ENCODE measurements at regions not wholly inside any gene's neighbourhood (a gene's known extent, or its start where the extent isn't known, plus 50 kb on each side); places are given as distances from the start of the nearest gene placed in this dataset.

- Histone ChIP-seq H3K4me1 (no peaks in the 10 kb centered on the region), H3K27me3 (no peaks in the 10 kb centered on the region), H3K36me3 (no peaks in the 10 kb centered on the region), H3K4me3 (ENCODE audit: low read depth, low read length) (no peak overlapping the region), H3K9me3 (no peaks in the 10 kb centered on the region)
- TF ChIP-seq, protein P1, sequence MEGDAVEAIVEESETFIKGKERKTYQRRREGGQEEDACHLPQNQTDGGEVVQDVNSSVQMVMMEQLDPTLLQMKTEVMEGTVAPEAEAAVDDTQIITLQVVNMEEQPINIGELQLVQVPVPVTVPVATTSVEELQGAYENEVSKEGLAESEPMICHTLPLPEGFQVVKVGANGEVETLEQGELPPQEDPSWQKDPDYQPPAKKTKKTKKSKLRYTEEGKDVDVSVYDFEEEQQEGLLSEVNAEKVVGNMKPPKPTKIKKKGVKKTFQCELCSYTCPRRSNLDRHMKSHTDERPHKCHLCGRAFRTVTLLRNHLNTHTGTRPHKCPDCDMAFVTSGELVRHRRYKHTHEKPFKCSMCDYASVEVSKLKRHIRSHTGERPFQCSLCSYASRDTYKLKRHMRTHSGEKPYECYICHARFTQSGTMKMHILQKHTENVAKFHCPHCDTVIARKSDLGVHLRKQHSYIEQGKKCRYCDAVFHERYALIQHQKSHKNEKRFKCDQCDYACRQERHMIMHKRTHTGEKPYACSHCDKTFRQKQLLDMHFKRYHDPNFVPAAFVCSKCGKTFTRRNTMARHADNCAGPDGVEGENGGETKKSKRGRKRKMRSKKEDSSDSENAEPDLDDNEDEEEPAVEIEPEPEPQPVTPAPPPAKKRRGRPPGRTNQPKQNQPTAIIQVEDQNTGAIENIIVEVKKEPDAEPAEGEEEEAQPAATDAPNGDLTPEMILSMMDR (IDR thresholded peaks at IDR 0.05; ENCODE audit: low read depth, low read length), result no peak
- no peak for DNase-seq
These were observed 285.3 kb upstream of the NOX3 start for GRCh38 chr6:155740781-155741399.

DNA sequence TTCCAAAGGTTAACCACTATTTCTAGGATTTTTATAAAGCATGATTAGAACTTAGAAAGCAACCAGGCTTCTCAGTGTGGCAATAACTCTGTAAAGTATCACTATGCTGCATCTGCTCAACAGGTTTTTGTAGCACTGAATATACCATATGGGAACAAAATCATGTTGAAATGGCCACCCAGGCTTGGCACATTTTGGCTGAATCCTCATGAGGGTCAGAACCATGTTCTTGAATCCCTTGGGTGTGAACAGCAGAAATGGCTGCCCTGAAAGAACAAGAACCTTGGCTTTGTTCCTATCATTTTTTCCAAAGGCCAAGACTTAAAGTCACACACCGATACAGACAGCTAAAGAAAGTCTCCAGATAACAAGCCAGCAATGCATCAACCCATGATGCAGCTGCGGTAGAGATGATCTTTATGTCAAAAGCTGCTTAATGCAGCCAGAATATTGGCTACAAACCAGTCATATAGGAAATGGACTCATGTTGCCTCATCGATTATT is 283.0 kb upstream of the NOX3 start:
- Histone ChIP-seq H3K9me3 (no peaks in the 10 kb centered on the region), H3K36me3 (no peaks in the 10 kb centered on the region), H3K27me3 (no peaks in the 10 kb centered on the region), H3K4me1 (no peaks in the 10 kb centered on the region), H3K4me3 (ENCODE audit: low read depth, low read length) (no peak overlapping the region)
- DNase-seq, result no peak
- TF ChIP-seq, protein P1 (IDR thresholded peaks at IDR 0.05; ENCODE audit: low read depth, low read length), result no peak

GRCh38 chr6:155717374-155717773 is 261.7 kb upstream of the NOX3 start:
- H3K9me3 ChIP-seq, result no peaks in the 10 kb centered on the region
- no peak overlapping the region for H3K4me3 ChIP-seq (ENCODE audit: low read depth, low read length)
- no peaks in the 10 kb centered on the region for H3K27me3 ChIP-seq
- H3K4me1 ChIP-seq, result no peaks in the 10 kb centered on the region
- no peaks in the 10 kb centered on the region for H3K36me3 ChIP-seq
- TF ChIP-seq, protein P1 (IDR thresholded peaks at IDR 0.05; ENCODE audit: low read depth, low read length), result no peak
- no peak for DNase-seq

DNA sequence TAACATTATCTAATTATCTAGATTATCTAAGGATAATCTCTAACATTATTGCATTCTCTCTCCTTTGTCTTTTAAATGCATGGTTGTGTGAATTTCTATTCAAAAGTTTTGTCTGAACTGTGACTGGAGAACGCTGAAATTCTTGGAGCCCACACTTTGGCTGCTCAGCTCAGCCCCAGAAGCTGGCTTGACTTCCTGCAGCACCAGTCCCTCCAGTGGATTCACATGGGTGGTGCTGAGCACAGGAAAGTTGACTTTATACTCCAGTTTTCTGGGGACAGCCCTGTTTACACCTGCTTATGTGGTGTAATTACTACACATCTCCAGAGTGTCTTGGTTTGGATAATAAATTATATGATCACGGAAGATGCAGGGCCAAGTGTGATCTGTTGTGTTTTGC is 255.1 kb upstream of the NOX3 start:
- Histone ChIP-seq H3K36me3 (no peaks in the 10 kb centered on the region), H3K27me3 (no peaks in the 10 kb centered on the region), H3K9me3 (no peaks in the 10 kb centered on the region), H3K4me3 (ENCODE audit: low read depth, low read length) (no peak overlapping the region), H3K4me1 (no peaks in the 10 kb centered on the region)
- TF ChIP-seq, protein P1 (IDR thresholded peaks at IDR 0.05; ENCODE audit: low read depth, low read length), result no peak
- DNase-seq, result no peak

DNA sequence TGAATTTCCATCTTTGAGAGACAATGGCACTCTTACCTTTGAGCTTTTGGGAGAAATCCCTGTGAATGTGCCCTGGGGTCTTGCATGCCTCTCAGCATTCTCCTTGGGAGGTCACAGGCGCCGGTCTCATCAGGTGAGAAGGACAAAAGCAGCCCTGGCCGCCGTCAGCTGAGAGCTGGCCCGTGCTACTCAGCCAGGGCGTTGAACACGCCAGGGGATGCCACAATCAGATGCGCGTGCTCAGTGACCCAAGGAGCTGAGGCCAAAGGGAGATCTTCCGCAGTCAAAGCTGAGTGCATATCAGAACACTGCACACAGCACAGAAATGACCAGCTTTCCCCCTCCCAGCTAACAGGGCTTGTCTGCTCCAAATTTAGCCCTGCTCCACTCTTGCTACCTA is 253.6 kb upstream of the NOX3 start:
- DNase-seq, result no peak
- Histone ChIP-seq H3K27me3 (no peaks in the 10 kb centered on the region), H3K36me3 (no peaks in the 10 kb centered on the region), H3K4me1 (no peaks in the 10 kb centered on the region), H3K4me3 (ENCODE audit: low read depth, low read length) (no peak overlapping the region), H3K9me3 (no peaks in the 10 kb centered on the region)
- TF ChIP-seq, protein P1 (IDR thresholded peaks at IDR 0.05; ENCODE audit: low read depth, low read length), result no peak

- H3K4me3 ChIP-seq (ENCODE audit: low read depth, low read length), result no peak overlapping the region
- DNase-seq, result no peak
- no peaks in the 10 kb centered on the region for H3K27me3 ChIP-seq
- H3K4me1 ChIP-seq, result no peaks in the 10 kb centered on the region
- TF ChIP-seq, protein P1 (IDR thresholded peaks at IDR 0.05; ENCODE audit: low read depth, low read length), result no peak
- no peaks in the 10 kb centered on the region for H3K9me3 ChIP-seq
- H3K36me3 ChIP-seq, result no peaks in the 10 kb centered on the region
These were observed 252.5 kb upstream of the NOX3 start for GRCh38 chr6:155708100-155708499.

Data from BE2C (cell line).